NB4 (cell line): ENCODE measurements at regions not wholly inside any gene's neighbourhood (a gene's known extent, or its start where the extent isn't known, plus 50 kb on each side); places are given as distances from the start of the nearest gene placed in this dataset.

Experiments
- DNase-seq: peaks from one replicate; pipeline ENCODE4 v3.0.0; 2010; ENCODE audit warnings: low read depth
- H3K4me3 ChIP-seq: one replicate; pipeline ENCODE4 v1.5.1; 2011; ENCODE audit warnings: mild to moderate bottlenecking, low read depth, low read length, moderate library complexity
- CTCF ChIP-seq: IDR thresholded peaks from one replicate; pipeline ENCODE4 v1.5.1; 2012; ENCODE audit warnings: low read depth, low read length
- MAX ChIP-seq: IDR thresholded peaks from 2 replicates; pipeline ENCODE4 v1.6.1; 2011; ENCODE audit warnings: low read depth, low read length
- MYC ChIP-seq: IDR thresholded peaks from 2 replicates; pipeline ENCODE4 v1.6.1; 2011; ENCODE audit warnings: low read depth, low read length
- POLR2A ChIP-seq: IDR thresholded peaks from 2 replicates; pipeline ENCODE4 v1.6.1; 2011; ENCODE audit warnings: mild to moderate bottlenecking; ENCODE audit not compliant: insufficient read length; ENCODE audit errors: extremely low read depth

- TF ChIP-seq MYC (no peak), POLR2A (no peak), CTCF (no peak), MAX (no peak)
- H3K4me3 ChIP-seq, result no peak overlapping the region
- DNase-seq, result no peak
Observed at GRCh38 chr11:28835317-28835716, 727.1 kb downstream of the METTL15 start.

- no peak for DNase-seq
- no peak overlapping the region for H3K4me3 ChIP-seq
- TF ChIP-seq MYC (no peak), MAX (no peak), CTCF (no peak), POLR2A (no peak)
Observed at GRCh38 chr11:28834877-28835276, 726.7 kb downstream of the METTL15 start.

- TF ChIP-seq POLR2A (no peak), MAX (no peak)
- no peak for DNase-seq
- no peak overlapping the region for H3K4me3 ChIP-seq
Observed at GRCh38 chr11:28833670-28834069, 725.5 kb downstream of the METTL15 start.

- no peak for TF ChIP-seq MAX
- TF ChIP-seq MYC, result no peak
- TF ChIP-seq POLR2A, result no peak
- no peak for TF ChIP-seq CTCF
- no peak overlapping the region for H3K4me3 ChIP-seq
- DNase-seq, result no peak
Observed at GRCh38 chr11:28833169-28833568, 725.0 kb downstream of the METTL15 start.

GRCh38 chr11:28826807-28827206, 718.6 kb downstream of the METTL15 start:
- H3K4me3 ChIP-seq, result no peak overlapping the region
- DNase-seq, result no peak
- no peak for TF ChIP-seq CTCF
- no peak for TF ChIP-seq POLR2A
- no peak for TF ChIP-seq MYC
- no peak for TF ChIP-seq MAX

GRCh38 chr11:28822576-28822975, 714.4 kb downstream of the METTL15 start:
- TF ChIP-seq POLR2A, result no peak
- no peak for TF ChIP-seq MYC
- no peak for TF ChIP-seq MAX
- no peak for TF ChIP-seq CTCF
- H3K4me3 ChIP-seq, result no peak overlapping the region
- no peak for DNase-seq
